ENCODE measurements at regions not wholly inside any gene's neighbourhood (a gene's known extent, or its start where the extent isn't known, plus 50 kb on each side); places are given as distances from the start of the nearest gene placed in this dataset.

DNA sequence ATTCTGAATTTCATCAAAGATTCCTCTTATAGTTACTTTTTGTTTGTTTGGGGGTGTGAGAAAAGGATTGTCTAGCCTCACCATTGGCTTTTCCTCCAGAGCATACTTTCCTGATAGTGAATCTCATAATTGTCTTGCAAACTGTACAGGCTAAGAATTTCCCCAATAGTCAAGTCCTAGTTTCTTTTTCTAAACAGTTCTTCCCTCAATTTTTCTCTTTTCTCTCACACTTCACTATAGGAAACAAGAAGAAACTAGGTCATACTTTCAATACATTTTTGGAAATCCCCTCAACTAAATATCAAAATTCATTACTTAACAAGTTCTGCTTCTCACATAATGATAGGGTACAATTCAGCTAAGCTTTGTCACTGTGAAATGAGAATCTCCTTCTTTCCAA is 241.9 kb downstream of the IL20RB start:
- Histone ChIP-seq H3K4me3 (ENCODE audit: low read depth in 1 of 3, low read length in 3 of 3) (no peak overlapping the region), H3K36me3 (ENCODE audit: control insufficient read depth in 4 of 4, insufficient read depth in 3 of 4, low read depth in 1 of 4, low read length in 3 of 4) (no peaks in the 10 kb centered on the region), H3K9ac (ENCODE audit: low read depth in 1 of 2, low read length in 2 of 2) (no peak overlapping the region), H3K9me3 (ENCODE audit: control insufficient read depth in 4 of 4, low read length in 3 of 4) (no peaks in the 10 kb centered on the region), H3K27ac (ENCODE audit: low read depth in 1 of 2, low read length in 2 of 2) (no peak overlapping the region), H3K4me1 (ENCODE audit: control insufficient read depth in 4 of 4, insufficient read depth in 4 of 4, low read length in 3 of 4) (peaks cover 0 to 7% (median 0%) of the 10 kb centered on the region in 4 donors), H3K27me3 (ENCODE audit: control insufficient read depth in 4 of 4, insufficient read depth in 4 of 4, low read length in 3 of 4) (no peaks in the 10 kb centered on the region)
- TF ChIP-seq EGR1 (IDR thresholded peaks at IDR 0.05; ENCODE audit: low read depth in 2 of 2), result no peak
- TF ChIP-seq TAF1 (conservative IDR thresholded peaks at IDR 0.05), result no peak
- TF ChIP-seq JUND (IDR thresholded peaks at IDR 0.05), result no peak
- TF ChIP-seq SP1 (IDR thresholded peaks at IDR 0.05), result no peak
- TF ChIP-seq, protein P1, sequence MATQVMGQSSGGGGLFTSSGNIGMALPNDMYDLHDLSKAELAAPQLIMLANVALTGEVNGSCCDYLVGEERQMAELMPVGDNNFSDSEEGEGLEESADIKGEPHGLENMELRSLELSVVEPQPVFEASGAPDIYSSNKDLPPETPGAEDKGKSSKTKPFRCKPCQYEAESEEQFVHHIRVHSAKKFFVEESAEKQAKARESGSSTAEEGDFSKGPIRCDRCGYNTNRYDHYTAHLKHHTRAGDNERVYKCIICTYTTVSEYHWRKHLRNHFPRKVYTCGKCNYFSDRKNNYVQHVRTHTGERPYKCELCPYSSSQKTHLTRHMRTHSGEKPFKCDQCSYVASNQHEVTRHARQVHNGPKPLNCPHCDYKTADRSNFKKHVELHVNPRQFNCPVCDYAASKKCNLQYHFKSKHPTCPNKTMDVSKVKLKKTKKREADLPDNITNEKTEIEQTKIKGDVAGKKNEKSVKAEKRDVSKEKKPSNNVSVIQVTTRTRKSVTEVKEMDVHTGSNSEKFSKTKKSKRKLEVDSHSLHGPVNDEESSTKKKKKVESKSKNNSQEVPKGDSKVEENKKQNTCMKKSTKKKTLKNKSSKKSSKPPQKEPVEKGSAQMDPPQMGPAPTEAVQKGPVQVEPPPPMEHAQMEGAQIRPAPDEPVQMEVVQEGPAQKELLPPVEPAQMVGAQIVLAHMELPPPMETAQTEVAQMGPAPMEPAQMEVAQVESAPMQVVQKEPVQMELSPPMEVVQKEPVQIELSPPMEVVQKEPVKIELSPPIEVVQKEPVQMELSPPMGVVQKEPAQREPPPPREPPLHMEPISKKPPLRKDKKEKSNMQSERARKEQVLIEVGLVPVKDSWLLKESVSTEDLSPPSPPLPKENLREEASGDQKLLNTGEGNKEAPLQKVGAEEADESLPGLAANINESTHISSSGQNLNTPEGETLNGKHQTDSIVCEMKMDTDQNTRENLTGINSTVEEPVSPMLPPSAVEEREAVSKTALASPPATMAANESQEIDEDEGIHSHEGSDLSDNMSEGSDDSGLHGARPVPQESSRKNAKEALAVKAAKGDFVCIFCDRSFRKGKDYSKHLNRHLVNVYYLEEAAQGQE (IDR thresholded peaks at IDR 0.05), result no peak
- TF ChIP-seq, protein P2, sequence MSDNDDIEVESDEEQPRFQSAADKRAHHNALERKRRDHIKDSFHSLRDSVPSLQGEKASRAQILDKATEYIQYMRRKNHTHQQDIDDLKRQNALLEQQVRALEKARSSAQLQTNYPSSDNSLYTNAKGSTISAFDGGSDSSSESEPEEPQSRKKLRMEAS (IDR thresholded peaks at IDR 0.05), result no peak
- TF ChIP-seq RAD21 (IDR thresholded peaks at IDR 0.05), result no peak
- no peak for TF ChIP-seq FOXA2 (IDR thresholded peaks at IDR 0.05)
- TF ChIP-seq, protein P3, sequence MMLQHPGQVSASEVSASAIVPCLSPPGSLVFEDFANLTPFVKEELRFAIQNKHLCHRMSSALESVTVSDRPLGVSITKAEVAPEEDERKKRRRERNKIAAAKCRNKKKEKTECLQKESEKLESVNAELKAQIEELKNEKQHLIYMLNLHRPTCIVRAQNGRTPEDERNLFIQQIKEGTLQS (IDR thresholded peaks at IDR 0.05), result no peak
- TF ChIP-seq FOXA1 (IDR thresholded peaks at IDR 0.05), result no peak
- TF ChIP-seq YY1 (IDR thresholded peaks at IDR 0.05), result no peak
- no peak for TF ChIP-seq HNF4A (conservative IDR thresholded peaks at IDR 0.05)
- TF ChIP-seq, protein P4, sequence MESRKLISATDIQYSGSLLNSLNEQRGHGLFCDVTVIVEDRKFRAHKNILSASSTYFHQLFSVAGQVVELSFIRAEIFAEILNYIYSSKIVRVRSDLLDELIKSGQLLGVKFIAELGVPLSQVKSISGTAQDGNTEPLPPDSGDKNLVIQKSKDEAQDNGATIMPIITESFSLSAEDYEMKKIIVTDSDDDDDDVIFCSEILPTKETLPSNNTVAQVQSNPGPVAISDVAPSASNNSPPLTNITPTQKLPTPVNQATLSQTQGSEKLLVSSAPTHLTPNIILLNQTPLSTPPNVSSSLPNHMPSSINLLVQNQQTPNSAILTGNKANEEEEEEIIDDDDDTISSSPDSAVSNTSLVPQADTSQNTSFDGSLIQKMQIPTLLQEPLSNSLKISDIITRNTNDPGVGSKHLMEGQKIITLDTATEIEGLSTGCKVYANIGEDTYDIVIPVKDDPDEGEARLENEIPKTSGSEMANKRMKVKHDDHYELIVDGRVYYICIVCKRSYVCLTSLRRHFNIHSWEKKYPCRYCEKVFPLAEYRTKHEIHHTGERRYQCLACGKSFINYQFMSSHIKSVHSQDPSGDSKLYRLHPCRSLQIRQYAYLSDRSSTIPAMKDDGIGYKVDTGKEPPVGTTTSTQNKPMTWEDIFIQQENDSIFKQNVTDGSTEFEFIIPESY (IDR thresholded peaks at IDR 0.05), result no peak
- TF ChIP-seq GABPA (IDR thresholded peaks at IDR 0.05 in 1 of 2, conservative IDR thresholded peaks at IDR 0.05 in 1 of 2), result no peak
- TF ChIP-seq, protein P5, sequence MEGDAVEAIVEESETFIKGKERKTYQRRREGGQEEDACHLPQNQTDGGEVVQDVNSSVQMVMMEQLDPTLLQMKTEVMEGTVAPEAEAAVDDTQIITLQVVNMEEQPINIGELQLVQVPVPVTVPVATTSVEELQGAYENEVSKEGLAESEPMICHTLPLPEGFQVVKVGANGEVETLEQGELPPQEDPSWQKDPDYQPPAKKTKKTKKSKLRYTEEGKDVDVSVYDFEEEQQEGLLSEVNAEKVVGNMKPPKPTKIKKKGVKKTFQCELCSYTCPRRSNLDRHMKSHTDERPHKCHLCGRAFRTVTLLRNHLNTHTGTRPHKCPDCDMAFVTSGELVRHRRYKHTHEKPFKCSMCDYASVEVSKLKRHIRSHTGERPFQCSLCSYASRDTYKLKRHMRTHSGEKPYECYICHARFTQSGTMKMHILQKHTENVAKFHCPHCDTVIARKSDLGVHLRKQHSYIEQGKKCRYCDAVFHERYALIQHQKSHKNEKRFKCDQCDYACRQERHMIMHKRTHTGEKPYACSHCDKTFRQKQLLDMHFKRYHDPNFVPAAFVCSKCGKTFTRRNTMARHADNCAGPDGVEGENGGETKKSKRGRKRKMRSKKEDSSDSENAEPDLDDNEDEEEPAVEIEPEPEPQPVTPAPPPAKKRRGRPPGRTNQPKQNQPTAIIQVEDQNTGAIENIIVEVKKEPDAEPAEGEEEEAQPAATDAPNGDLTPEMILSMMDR (IDR thresholded peaks at IDR 0.05; ENCODE audit: low read depth, low read length, missing input control), result no peak
- TF ChIP-seq NR2F2 (IDR thresholded peaks at IDR 0.05), result no peak
- no peak for DNase-seq (ENCODE audit: low spot score)

DNA sequence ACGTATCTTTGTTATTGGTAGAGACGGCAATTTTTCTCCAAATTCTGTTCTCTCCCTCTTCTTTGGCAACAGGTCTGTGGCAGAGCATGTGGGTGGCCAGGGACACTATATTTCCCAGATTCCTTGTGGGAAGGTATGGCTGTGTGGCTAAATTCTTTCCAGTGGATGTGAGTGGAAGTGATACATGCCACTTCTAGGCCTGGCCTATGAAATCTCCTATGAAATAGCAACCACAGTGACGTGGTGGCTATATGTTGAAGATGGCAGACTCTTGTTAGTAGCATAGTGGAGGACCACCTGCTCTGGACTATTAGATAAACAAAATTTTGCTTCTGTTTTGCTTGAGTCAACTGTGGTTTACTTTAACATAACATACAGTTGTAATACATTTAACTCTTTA is 243.3 kb downstream of the IL20RB start:
- Histone ChIP-seq H3K9ac (ENCODE audit: low read depth in 1 of 2, low read length in 2 of 2) (no peak overlapping the region), H3K4me1 (ENCODE audit: control insufficient read depth in 4 of 4, insufficient read depth in 4 of 4, low read length in 3 of 4) (peaks cover 0 to 7% (median 2%) of the 10 kb centered on the region in 4 donors), H3K27me3 (ENCODE audit: control insufficient read depth in 4 of 4, insufficient read depth in 4 of 4, low read length in 3 of 4) (no peaks in the 10 kb centered on the region), H3K9me3 (ENCODE audit: control insufficient read depth in 4 of 4, low read length in 3 of 4) (no peaks in the 10 kb centered on the region), H3K4me3 (ENCODE audit: low read depth in 1 of 3, low read length in 3 of 3) (no peak overlapping the region), H3K36me3 (ENCODE audit: control insufficient read depth in 4 of 4, insufficient read depth in 3 of 4, low read depth in 1 of 4, low read length in 3 of 4) (no peaks in the 10 kb centered on the region), H3K27ac (ENCODE audit: low read depth in 1 of 2, low read length in 2 of 2) (no peak overlapping the region)
- no peak for DNase-seq (ENCODE audit: low spot score)
- WGBS, result 92% methylated on average over 3 of the region's 3 CpGs
- no peak for TF ChIP-seq HNF4G (IDR thresholded peaks at IDR 0.05)
- TF ChIP-seq JUND (IDR thresholded peaks at IDR 0.05), result no peak
- TF ChIP-seq, protein P4 (IDR thresholded peaks at IDR 0.05), result no peak
- TF ChIP-seq, protein P3 (IDR thresholded peaks at IDR 0.05), result no peak
- TF ChIP-seq RAD21 (IDR thresholded peaks at IDR 0.05), result no peak
- TF ChIP-seq YY1 (IDR thresholded peaks at IDR 0.05), result no peak
- TF ChIP-seq SP1 (IDR thresholded peaks at IDR 0.05), result no peak
- TF ChIP-seq TAF1 (conservative IDR thresholded peaks at IDR 0.05), result no peak
- TF ChIP-seq FOXA2 (IDR thresholded peaks at IDR 0.05), result no peak
- TF ChIP-seq NR2F2 (IDR thresholded peaks at IDR 0.05), result no peak
- TF ChIP-seq RXRA (IDR thresholded peaks at IDR 0.05), result no peak
- TF ChIP-seq, protein P5 (IDR thresholded peaks at IDR 0.05; ENCODE audit: low read depth, low read length, missing input control), result no peak

Data from liver (tissue), 8 donors.